Kidney epithelial cell (primary cell): ENCODE measurements at regions not wholly inside any gene's neighbourhood (a gene's known extent, or its start where the extent isn't known, plus 50 kb on each side); places are given as distances from the start of the nearest gene placed in this dataset.

ENCODE experiments used
- DNase-seq: peaks from one replicate; pipeline ENCODE4 v3.0.0-alpha.2; 2010; ENCODE audit warnings: low read depth
- H3K27me3 ChIP-seq: 2 replicates; pipeline ENCODE4 v1.6.0; 2011; ENCODE audit warnings: low read length; ENCODE audit not compliant: control insufficient read depth, insufficient read depth
- H3K36me3 ChIP-seq: 2 replicates; pipeline ENCODE4 v1.5.1; 2011; ENCODE audit warnings: low read length; ENCODE audit not compliant: control insufficient read depth, insufficient read depth
- H3K4me3 ChIP-seq: 2 replicates; pipeline ENCODE4 v1.5.1; 2011; ENCODE audit warnings: low read depth, mild to moderate bottlenecking, control low read depth, low read length
- CTCF ChIP-seq: IDR thresholded peaks from 2 replicates; pipeline ENCODE4 v1.5.1; 2011; ENCODE audit warnings: mild to moderate bottlenecking, moderate library complexity, low read length, control low read depth, inconsistent platforms; ENCODE audit not compliant: insufficient read depth, poor library complexity, severe bottlenecking

- Histone ChIP-seq H3K27me3 (no peaks in the 10 kb centered on the region), H3K36me3 (no peaks in the 10 kb centered on the region), H3K4me3 (no peak overlapping the region)
- no peak for DNase-seq
- no peak for TF ChIP-seq CTCF
Measured at GRCh38 chr1:194512345-194512744, 1325.9 kb upstream of the B3GALT2 start.

- TF ChIP-seq CTCF, result no peak
- no peak for DNase-seq
- Histone ChIP-seq H3K4me3 (no peak overlapping the region), H3K36me3 (no peaks in the 10 kb centered on the region), H3K27me3 (no peaks in the 10 kb centered on the region)
Measured at GRCh38 chr1:194503209-194503608, 1316.8 kb upstream of the B3GALT2 start.

- Histone ChIP-seq H3K4me3 (no peak overlapping the region), H3K36me3 (no peaks in the 10 kb centered on the region), H3K27me3 (no peaks in the 10 kb centered on the region)
- TF ChIP-seq CTCF, result no peak
- no peak for DNase-seq
Measured at GRCh38 chr1:194495434-194495833, 1309.0 kb upstream of the B3GALT2 start.

GRCh38 chr1:194487172-194487571, 1300.8 kb upstream of the B3GALT2 start:
- TF ChIP-seq CTCF, result no peak
- Histone ChIP-seq H3K4me3 (no peak overlapping the region), H3K36me3 (no peaks in the 10 kb centered on the region), H3K27me3 (no peaks in the 10 kb centered on the region)
- no peak for DNase-seq

- no peak for DNase-seq
- Histone ChIP-seq H3K4me3 (no peak overlapping the region), H3K36me3 (no peaks in the 10 kb centered on the region), H3K27me3 (no peaks in the 10 kb centered on the region)
- no peak for TF ChIP-seq CTCF
Measured at GRCh38 chr1:194485432-194485831, 1299.0 kb upstream of the B3GALT2 start.

- Histone ChIP-seq H3K36me3 (no peaks in the 10 kb centered on the region), H3K4me3 (no peak overlapping the region), H3K27me3 (no peaks in the 10 kb centered on the region)
- no peak for DNase-seq
- no peak for TF ChIP-seq CTCF
Measured at GRCh38 chr1:194478731-194479130, 1292.3 kb upstream of the B3GALT2 start.
